ACHN (cell line): ENCODE measurements at regions not wholly inside any gene's neighbourhood (a gene's known extent, or its start where the extent isn't known, plus 50 kb on each side); places are given as distances from the start of the nearest gene placed in this dataset.

Experiments
- DNase-seq: peaks from one replicate; pipeline ENCODE4 v3.0.0-alpha.2; 2015
- in situ Hi-C: cut with HindIII; loops from 2 replicates; pipeline ENCODE4 v1.10.0; 2017; ENCODE audit warnings: low sequenced_read_pairs, low pct_ligation_motif_present, low pct_unique_long_range_greater_than_20kb

- in situ Hi-C loops, result no loop called here
These were observed 390.5 kb upstream of the ROBO1 start for GRCh38 chr3:80158332-80158731.

GRCh38 chr3:80157546-80157945 lies 389.7 kb upstream of the ROBO1 start:
- DNase-seq, result no peak
- in situ Hi-C loops, result no loop called here

More at GRCh38 chr3:80158332-80158731, 390.5 kb upstream of the ROBO1 start:
- DNase-seq, result no peak

- in situ Hi-C loops, result no loop called here
- no peak for DNase-seq
These were observed 384.9 kb upstream of the ROBO1 start for GRCh38 chr3:80152692-80153091.

GRCh38 chr3:80142714-80143113 lies 374.9 kb upstream of the ROBO1 start:
- in situ Hi-C loops, result no loop called here
- DNase-seq, result no peak

- DNase-seq, result no peak
- in situ Hi-C loops, result no loop called here
These were observed 373.8 kb upstream of the ROBO1 start for GRCh38 chr3:80141557-80141956.

GRCh38 chr3:80116281-80116680 lies 348.5 kb upstream of the ROBO1 start:
- no peak for DNase-seq
- in situ Hi-C loops, result no loop called here

- no peak for DNase-seq
- in situ Hi-C loops, result no loop called here
These were observed 346.9 kb upstream of the ROBO1 start for GRCh38 chr3:80114694-80115093.

- no peak for DNase-seq
- in situ Hi-C loops, result no loop called here
These were observed 345.5 kb upstream of the ROBO1 start for GRCh38 chr3:80113331-80113730.

GRCh38 chr3:80099559-80100066 lies 331.8 kb upstream of the ROBO1 start:
- in situ Hi-C loops, result no loop called here
- DNase-seq, result no peak

- in situ Hi-C loops, result no loop called here
These were observed 329.9 kb upstream of the ROBO1 start for GRCh38 chr3:80097674-80098073.

GRCh38 chr3:80096909-80097308 lies 329.1 kb upstream of the ROBO1 start:
- no peak for DNase-seq
- in situ Hi-C loops, result no loop called here

More at GRCh38 chr3:80097674-80098073, 329.9 kb upstream of the ROBO1 start:
- DNase-seq, result peak; percentile 5

GRCh38 chr3:80094589-80094988 lies 326.8 kb upstream of the ROBO1 start:
- in situ Hi-C loops, result no loop called here

GRCh38 chr3:80087767-80088166 lies 320.0 kb upstream of the ROBO1 start:
- in situ Hi-C loops, result no loop called here
- DNase-seq, result peak; percentile 66

More at GRCh38 chr3:80094589-80094988, 326.8 kb upstream of the ROBO1 start:
- no peak for DNase-seq

GRCh38 chr3:80086426-80086825 lies 318.6 kb upstream of the ROBO1 start:
- in situ Hi-C loops, result no loop called here
- no peak for DNase-seq

- no peak for DNase-seq
- in situ Hi-C loops, result no loop called here
These were observed 312.1 kb upstream of the ROBO1 start for GRCh38 chr3:80079886-80080285.

- DNase-seq, result no peak
- in situ Hi-C loops, result no loop called here
These were observed 300.7 kb upstream of the ROBO1 start for GRCh38 chr3:80068459-80068858.

GRCh38 chr3:80063535-80063934 lies 295.7 kb upstream of the ROBO1 start:
- in situ Hi-C loops, result no loop called here
- no peak for DNase-seq

GRCh38 chr3:80060664-80061063 lies 292.9 kb upstream of the ROBO1 start:
- peak; percentile 1 for DNase-seq
- in situ Hi-C loops, result no loop called here

- no peak for DNase-seq
- in situ Hi-C loops, result no loop called here
These were observed 287.5 kb upstream of the ROBO1 start for GRCh38 chr3:80055306-80055705.

GRCh38 chr3:80052271-80052670 lies 284.5 kb upstream of the ROBO1 start:
- DNase-seq, result no peak

GRCh38 chr3:80051602-80051962 lies 283.8 kb upstream of the ROBO1 start:
- in situ Hi-C loops, result no loop called here
- DNase-seq, result no peak

More at GRCh38 chr3:80052271-80052670, 284.5 kb upstream of the ROBO1 start:
- in situ Hi-C loops, result no loop called here
